ENCODE measurements at regions not wholly inside any gene's neighbourhood (a gene's known extent, or its start where the extent isn't known, plus 50 kb on each side); places are given as distances from the start of the nearest gene placed in this dataset.
"Not testable (repeated sequence)": the region's sequence is repeated elsewhere in the genome, so short reads cannot be mapped to it uniquely, and the experiment has no call there.

DNA sequence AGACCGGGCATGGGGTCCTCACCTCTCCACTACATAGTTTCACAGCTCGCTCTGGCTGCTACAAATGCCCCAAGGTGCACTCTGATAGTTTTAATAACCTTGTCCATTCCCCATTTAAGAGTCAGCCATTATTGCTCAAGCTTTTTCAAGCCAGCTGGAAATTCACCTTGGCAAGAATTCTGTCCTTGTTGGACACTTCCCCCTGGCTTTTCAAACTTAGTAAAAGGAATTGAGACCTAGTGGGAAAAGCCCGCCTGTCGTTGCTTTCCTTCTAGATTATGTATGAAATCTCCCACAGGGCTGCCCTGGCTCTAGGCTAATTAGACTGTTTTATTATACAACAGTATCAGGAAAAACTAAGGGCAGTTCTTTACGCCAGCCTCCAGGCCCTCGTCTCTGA lies 293.7 kb upstream of the GADL1 start:
- DNase-seq: no peak

- no peak for DNase-seq
Observed at GRCh38 chr3:31189330-31189729, 294.9 kb upstream of the GADL1 start.

DNA sequence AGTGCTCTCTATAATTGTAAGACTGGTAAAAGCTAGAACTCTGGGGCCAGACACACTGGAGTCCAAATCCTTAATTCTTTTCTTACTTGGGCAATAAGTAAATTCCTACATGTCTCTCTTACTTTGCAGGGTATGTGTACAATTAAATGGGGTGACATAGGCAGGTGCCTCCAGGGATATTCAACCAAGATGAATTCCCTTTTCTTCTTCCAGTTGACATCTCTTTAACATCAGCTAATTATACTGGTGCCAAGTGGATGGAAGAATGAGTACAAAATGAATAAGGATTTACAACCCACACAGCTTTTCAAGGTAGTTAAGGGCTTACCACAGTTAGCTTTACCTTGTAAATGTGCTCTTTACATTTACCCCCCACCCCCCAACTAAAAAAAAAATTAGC lies 295.5 kb upstream of the GADL1 start:
- DNase-seq: no peak

DNA sequence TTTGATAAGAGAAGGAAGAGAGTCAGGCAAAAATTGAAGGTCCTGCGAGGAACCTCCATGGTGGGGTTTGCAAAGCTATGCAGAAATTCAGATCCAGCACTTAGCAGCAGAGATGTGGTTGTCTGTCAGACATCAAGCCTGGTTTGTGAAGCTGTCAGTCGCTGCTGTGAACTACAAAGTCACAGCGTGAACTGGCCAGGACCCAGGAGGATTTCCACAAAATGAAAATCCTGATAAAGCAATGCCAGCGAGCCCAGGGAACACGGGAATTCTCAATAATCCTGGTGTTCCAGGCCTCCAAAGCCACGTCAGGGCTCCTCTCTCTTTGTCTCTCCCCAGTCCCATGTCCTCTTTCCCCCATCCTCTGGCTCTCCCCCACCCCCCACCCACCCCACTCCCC lies 296.9 kb upstream of the GADL1 start:
- DNase-seq: no peak

DNA sequence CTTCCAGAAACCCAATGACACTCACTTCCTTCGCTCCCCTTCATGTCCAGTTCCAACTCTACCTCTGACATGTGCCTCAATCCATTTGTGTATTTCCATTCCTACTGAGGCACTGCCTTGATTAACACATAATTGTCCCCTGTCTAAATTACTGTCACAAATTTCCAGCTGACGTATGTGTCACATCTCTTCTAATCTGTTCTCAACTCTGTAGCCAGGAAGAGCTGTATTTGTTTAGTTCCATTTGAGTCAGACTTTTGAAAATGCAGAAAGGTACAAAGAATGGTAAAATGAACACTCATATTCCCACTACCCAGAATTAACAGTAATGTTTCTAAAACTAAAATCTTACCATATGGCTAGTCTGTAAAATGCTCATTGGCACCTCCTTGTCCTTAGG lies 299.0 kb upstream of the GADL1 start:
- DNase-seq: no peak

DNA sequence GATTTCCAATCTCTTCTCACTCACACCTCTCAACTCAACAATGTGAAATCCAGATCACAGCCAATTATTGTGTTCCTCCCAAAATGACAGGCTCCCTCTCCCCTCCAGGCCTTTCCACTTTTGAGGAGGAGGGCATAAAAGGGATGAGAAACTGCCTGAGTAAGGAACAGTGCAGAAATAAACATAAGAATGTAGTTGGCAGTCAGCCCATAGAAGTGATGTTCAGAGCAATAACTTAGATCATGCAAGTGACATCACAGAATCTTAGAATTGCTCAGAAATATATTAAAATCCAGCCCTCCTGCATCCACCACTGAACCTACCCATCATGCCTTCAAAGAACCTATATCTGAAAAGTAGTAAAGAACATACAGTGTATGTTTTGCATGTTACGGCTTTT lies 299.4 kb upstream of the GADL1 start:
- no peak for DNase-seq

DNA sequence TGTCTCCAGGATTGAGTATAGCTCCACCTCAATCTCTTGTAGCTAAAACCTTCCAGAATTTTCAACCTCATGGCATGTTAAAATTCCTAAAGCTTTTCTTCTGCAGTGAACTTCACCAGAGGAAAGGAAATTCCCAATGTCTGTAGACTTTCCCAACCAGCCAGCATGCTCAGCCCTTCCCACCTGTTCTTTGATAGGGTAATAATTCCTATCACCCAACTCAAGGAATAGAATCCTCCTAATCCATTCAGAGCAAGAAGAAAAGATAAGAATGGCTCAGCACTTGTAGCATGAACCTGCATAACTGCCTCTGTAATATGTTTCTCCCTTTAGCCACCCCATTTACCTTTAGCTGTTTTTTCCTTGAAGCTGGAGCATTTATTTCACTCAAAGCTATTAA lies 301.8 kb upstream of the GADL1 start:
- no peak for DNase-seq

- DNase-seq: no peak
Observed at GRCh38 chr3:31196881-31197364, 302.5 kb upstream of the GADL1 start.

DNA sequence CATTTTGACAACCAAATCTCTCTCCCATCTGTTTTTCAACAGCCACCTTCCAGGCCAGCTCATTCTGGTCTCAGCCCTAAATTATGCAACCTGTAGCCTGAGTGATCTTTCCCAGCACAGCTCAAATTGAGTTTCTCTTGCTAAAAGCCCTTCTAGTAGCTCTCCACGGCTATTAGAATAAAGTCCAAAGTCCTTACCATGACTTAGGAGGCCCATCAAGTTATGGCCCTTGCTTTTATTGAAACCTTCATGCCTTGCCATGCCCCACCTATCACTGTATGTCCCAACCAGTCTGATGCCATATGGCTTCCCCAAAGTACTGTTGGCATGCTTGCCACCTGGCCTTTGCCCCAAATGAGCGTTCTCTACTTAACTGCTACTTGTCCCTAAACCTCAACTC lies 303.5 kb upstream of the GADL1 start:
- DNase-seq: no peak

DNA sequence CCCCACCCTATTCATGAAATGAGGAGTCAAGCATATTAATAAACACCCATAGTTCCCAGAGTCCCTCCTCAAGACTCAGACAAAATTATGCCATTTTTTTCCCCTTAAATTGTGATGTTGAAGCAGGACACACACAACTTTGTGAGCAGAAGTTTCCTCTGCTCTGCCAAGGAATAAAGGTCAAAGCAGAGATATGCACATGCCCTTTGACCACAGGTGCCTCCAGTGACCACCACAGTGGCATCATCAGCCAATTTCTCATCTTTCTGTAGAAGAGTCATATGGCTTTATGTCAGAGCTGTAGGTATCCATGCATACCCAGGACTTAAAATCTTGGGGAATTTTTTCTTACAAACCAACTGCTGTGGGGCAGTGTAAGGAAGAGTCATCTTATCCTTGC lies 304.4 kb upstream of the GADL1 start:
- no peak for DNase-seq

- no peak for DNase-seq
Observed at GRCh38 chr3:31203960-31204795, 309.7 kb upstream of the GADL1 start.

DNA sequence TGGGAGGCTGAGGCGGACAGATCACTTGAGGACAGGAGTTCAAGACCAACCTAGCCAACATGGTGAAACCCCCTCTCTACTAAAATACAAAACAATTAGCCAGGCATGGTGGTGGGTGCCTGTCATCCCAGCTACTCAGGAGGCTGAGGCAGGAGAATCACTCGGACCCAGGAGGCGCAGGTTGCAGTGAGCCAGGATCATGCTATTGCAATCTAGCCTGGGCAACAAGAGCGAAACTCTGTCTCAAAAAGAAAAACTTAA lies 310.3 kb upstream of the GADL1 start:
- DNase-seq: not testable (repeated sequence)

GRCh38 chr3:31210068-31210645 lies 315.7 kb upstream of the GADL1 start:
- DNase-seq: no peak

DNA sequence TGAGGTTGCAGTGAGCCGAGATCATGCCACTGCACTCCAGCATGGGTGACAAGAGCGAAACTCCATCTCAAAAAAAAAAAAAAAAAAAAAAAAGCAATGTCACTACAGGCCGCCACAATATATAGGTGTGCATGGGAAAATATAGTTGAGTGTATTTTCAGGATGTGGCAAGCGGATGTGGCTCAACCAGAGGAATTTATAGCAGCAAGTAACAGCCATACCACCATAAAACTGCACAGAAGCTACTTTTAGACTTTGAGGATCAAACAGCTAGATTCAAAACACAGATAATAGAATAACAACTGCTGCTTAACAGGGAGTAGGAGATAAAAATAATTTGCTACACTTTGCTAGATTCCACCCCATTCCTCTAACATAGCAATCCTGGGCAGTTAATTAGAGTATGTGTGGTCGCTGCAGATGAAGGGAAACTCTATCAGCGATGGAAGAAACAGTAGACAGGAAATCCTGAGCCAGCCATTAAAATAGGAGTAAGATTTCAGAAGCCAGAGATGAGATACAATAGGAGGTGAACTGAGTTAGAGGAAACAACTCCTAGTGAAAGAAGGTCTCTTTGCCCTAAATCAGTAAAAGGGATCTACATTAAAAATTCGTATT lies 318.7 kb upstream of the STT3B start:
- no peak for DNase-seq

DNA sequence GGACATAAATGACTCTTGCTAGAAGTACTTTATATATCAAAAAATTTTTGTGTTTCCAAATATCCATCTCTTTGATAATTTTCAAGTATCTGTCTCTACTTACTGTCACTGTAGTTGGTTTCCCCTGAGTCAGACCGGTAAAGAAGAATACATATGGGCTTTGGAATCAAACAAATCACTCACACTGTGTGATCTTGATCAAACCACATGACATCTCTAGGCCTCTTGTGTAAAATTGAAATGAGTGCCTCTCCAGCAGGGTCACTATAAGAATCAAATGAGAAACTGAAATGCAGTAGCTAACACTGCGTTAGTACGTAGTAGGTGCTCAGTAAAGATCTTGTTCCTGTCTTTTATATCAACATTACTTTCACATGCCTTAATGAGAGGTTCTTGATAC lies 314.6 kb upstream of the STT3B start:
- no peak for DNase-seq

GRCh38 chr3:31219131-31219843 lies 313.4 kb upstream of the STT3B start:
- no peak for DNase-seq

DNA sequence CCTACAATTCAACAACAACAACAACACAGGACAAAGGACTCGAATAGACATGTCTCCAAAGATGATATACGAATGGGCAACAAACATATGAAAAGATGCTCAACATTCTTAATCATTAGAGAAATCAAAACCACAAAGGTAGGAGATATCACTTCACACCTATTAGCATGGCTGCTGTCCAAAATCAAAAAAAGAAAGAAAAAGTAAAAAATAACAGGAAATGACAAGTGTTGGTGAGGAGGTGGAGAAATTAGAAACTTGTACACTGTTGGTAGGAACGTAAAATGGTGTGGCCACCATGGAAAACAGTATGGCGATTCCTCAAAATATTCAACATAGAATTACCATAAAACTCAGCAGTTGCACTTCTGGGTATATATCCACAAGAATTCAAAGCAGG lies 312.3 kb upstream of the STT3B start:
- no peak for DNase-seq

- no peak for DNase-seq
Observed at GRCh38 chr3:31223278-31223677, 309.4 kb upstream of the STT3B start.

- DNase-seq: no peak
Observed at GRCh38 chr3:31224936-31225335, 307.8 kb upstream of the STT3B start.

GRCh38 chr3:31225923-31226322 lies 306.8 kb upstream of the STT3B start:
- no peak for DNase-seq

- DNase-seq: no peak
Observed at GRCh38 chr3:31226346-31226745, 306.4 kb upstream of the STT3B start.

DNA sequence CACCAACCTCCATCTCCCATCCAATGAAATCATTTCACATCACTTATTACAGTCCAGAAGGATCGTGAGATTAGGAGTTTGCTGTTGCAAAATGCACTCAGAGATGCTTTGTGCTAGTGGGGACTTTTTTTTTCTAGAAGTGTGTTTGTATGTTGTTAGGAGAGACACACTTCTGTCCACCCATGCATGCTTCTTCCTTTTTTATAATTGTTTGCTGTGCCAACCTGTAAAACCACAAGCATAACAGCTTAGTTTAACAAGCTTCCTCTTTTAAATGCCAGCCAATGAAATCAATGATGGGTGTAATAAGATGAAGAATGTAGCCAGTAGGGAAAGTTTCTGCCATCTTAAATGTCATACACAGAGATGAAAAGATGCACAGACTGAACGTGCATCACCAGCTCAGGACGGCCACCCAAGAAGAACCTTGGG lies 305.6 kb upstream of the STT3B start:
- DNase-seq: no peak

- no peak for DNase-seq
Observed at GRCh38 chr3:31230425-31231223, 302.1 kb upstream of the STT3B start.
